ENCODE measurements at regions not wholly inside any gene's neighbourhood (a gene's known extent, or its start where the extent isn't known, plus 50 kb on each side); places are given as distances from the start of the nearest gene placed in this dataset.

DNA sequence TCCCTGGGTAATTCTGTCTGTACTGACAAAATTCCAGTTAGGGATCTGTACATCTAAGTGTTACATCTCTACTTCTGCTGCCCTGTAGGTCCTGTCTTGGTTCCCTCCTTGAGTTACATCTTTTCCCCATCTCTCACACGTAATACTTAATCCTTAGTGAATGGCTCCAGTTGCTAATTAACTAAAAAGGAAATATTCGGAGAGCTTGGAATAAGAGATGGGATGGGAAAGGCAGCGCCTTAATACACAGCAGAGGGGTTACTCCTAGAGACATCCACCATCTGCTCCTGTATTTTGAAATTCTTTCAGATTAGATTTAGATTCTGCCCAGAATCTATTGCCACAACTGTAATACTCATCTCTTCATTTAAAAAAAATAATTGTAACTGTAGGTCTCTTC is 384.0 kb downstream of the SAMD5 start:
- Histone ChIP-seq H3K9ac (ENCODE audit: low read depth, low read length) (no peak overlapping the region), H3K9me1 (ENCODE audit: insufficient read depth, low read length) (no peaks in the 10 kb centered on the region), H3K27ac (ENCODE audit: insufficient read depth, low read length) (no peak overlapping the region), H4K91ac (ENCODE audit: insufficient read depth, low read depth, low read length) (no peak overlapping the region), H3K4ac (ENCODE audit: low read depth, low read length) (no peak overlapping the region), H3K4me3 (ENCODE audit: insufficient read depth, low read depth, low read length) (no peak overlapping the region), H2AK9ac (replicated peaks; ENCODE audit: low read depth, low read length, poor library complexity) (no peak overlapping the region), H2BK120ac (ENCODE audit: low read depth, low read length) (no peak overlapping the region), H3K9me3 (ENCODE audit: control insufficient read depth, insufficient read depth, low read length) (no peaks in the 10 kb centered on the region), H2BK5ac (ENCODE audit: low read depth, low read length, poor library complexity, severe bottlenecking) (no peak overlapping the region), H3K4me1 (ENCODE audit: control insufficient read depth, insufficient read depth, low read length) (no peaks in the 10 kb centered on the region; the same call in 1 of the 2 replicates), H3K4me2 (ENCODE audit: low read depth, low read length) (no peak overlapping the region), H3K14ac (replicated peaks; ENCODE audit: low read depth, low read length) (no peak overlapping the region), H4K20me1 (ENCODE audit: insufficient read depth, low read length) (no peaks in the 10 kb centered on the region), H3K18ac (ENCODE audit: low read depth, low read length) (no peak overlapping the region), H4K8ac (ENCODE audit: low read depth in 2 of 2, low read length in 2 of 2) (no peak overlapping the region), H2BK15ac (ENCODE audit: low read depth, low read length) (no peak overlapping the region), H3K27me3 (ENCODE audit: control insufficient read depth, insufficient read depth, low read length) (no peaks in the 10 kb centered on the region), H2BK20ac (ENCODE audit: low read depth, low read length) (no peak overlapping the region), H3K23ac (ENCODE audit: low read depth, low read length) (no peak overlapping the region), H3K36me3 (ENCODE audit: control insufficient read depth, insufficient read depth, low read length) (no peaks in the 10 kb centered on the region), H2AK5ac (ENCODE audit: low read depth, low read length) (no peak overlapping the region), H3K79me1 (ENCODE audit: low read depth in 1 of 2, low read length in 2 of 2) (no peaks in the 10 kb centered on the region), H4K5ac (ENCODE audit: low read depth, low read length) (no peak overlapping the region), H3K56ac (ENCODE audit: extremely low read depth, insufficient read depth, low read length) (no peak overlapping the region), H2AFZ (replicated peaks; ENCODE audit: low read length, poor library complexity) (no peak overlapping the region)
- POLR2A ChIA-PET (ENCODE audit: unreplicated experiment) = no interaction called here
- in situ Hi-C loops (cut with MboI; ENCODE audit: low sequenced_read_pairs) = no loop called here
- no CpG with 5 or more reads among the region's 3 CpGs for WGBS, 2 experiments (ENCODE audit: extremely low coverage in 2 of 2, insufficient read length in 1 of 2)
- dilution Hi-C loops (cut with HindIII; ENCODE audit: low sequenced_read_pairs, unreplicated experiment) = no loop called here
- intact Hi-C loops (cut with micrococcal nuclease) = no loop called here
- no TSS peak for BruUV-seq (replicated peaks)
- ATAC-seq (ENCODE audit: low read depth) = no peak
- TF ChIP-seq SMC3 (IDR thresholded peaks at IDR 0.05; ENCODE audit: low read depth, low read length) = no peak
- TF ChIP-seq USF2 (IDR thresholded peaks at IDR 0.05; ENCODE audit: low read depth, low read length) = no peak
- no peak for TF ChIP-seq FOS (IDR thresholded peaks at IDR 0.05; ENCODE audit: low read depth, low read length)
- no peak for TF ChIP-seq MAZ (IDR thresholded peaks at IDR 0.05; ENCODE audit: borderline replicate concordance, low read depth, low read length)
- no peak for TF ChIP-seq RCOR1 (IDR thresholded peaks at IDR 0.05; ENCODE audit: insufficient replicate concordance, low read length)
- no peak for TF ChIP-seq MAFK (IDR thresholded peaks at IDR 0.05; ENCODE audit: low read depth, low read length)
- no peak for TF ChIP-seq BHLHE40 (IDR thresholded peaks at IDR 0.05; ENCODE audit: low read depth, low read length)
- no peak for TF ChIP-seq CHD1 (IDR thresholded peaks at IDR 0.05; ENCODE audit: low read depth, low read length)
- TF ChIP-seq POLR2A (IDR thresholded peaks at IDR 0.05; ENCODE audit: low read depth, low read length) = no peak
- no peak for TF ChIP-seq MXI1 (IDR thresholded peaks at IDR 0.05; ENCODE audit: borderline replicate concordance, low read depth, low read length)
- TF ChIP-seq CEBPB (IDR thresholded peaks at IDR 0.05; ENCODE audit: low read depth, low read length) = no peak
- TF ChIP-seq NFE2L2 (IDR thresholded peaks at IDR 0.05; ENCODE audit: low read depth, low read length) = no peak
- no peak for TF ChIP-seq RFX5 (IDR thresholded peaks at IDR 0.05; ENCODE audit: low read depth, low read length)
- no peak for TF ChIP-seq RAD21 (IDR thresholded peaks at IDR 0.05; ENCODE audit: low read length)
- no peak for TF ChIP-seq ELK1 (IDR thresholded peaks at IDR 0.05; ENCODE audit: borderline replicate concordance, low read depth, low read length)
- CTCF ChIA-PET = no interaction called here
- no peak for DNase-seq

All from IMR-90 (cell line).